ENCODE measurements at regions not wholly inside any gene's neighbourhood (a gene's known extent, or its start where the extent isn't known, plus 50 kb on each side); places are given as distances from the start of the nearest gene placed in this dataset.

DNA sequence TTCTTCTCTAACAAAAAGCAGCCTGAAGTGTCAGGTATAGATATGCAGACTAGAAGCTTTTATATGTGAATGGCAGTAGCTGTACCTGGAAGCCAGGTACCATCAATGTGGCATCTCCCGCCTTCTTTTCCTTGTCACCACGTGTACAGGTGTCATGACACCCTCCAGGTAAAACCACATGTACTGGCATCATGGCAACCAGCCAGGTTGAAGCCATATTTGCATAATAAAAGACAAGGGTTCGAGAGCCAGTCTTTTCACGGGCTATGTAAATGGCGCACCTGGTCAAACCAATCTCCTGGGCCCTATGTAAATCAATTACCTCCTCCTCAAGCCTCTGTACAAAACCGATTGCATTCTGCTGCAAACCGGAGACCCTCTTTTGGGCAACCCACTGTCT lies 541.3 kb downstream of the CDH11 start:
- no peak overlapping the region for H3K27ac Mint-ChIP-seq (ENCODE audit: unreplicated experiment)
- ChIA-PET POLR2A (no interaction called here), CTCF (no interaction called here)
- H3K9me3 ChIP-seq = no peaks in the 10 kb centered on the region
- H3K9me3 Mint-ChIP-seq (ENCODE audit: unreplicated experiment) = no peaks in the 10 kb centered on the region
- H3K27me3 Mint-ChIP-seq (ENCODE audit: insufficient read depth, unreplicated experiment) = peaks cover 2% of the 10 kb centered on the region
- no peaks in the 10 kb centered on the region for H3K4me1 ChIP-seq
- no peak for DNase-seq
- H3K4me1 Mint-ChIP-seq (ENCODE audit: low read depth, unreplicated experiment) = no peaks in the 10 kb centered on the region
- BruUV-seq (replicated peaks) = no TSS peak
- intact Hi-C loops (cut with micrococcal nuclease; ENCODE audit: unreplicated experiment) = no loop called here
- no peak overlapping the region for H3K4me3 ChIP-seq (ENCODE audit: low read depth, low read length)
- no peaks in the 10 kb centered on the region for H3K27me3 ChIP-seq (replicated peaks; ENCODE audit: control insufficient read depth, insufficient read depth, low read length)
- H3K36me3 ChIP-seq (ENCODE audit: control insufficient read depth, insufficient read depth, low read length) = no peaks in the 10 kb centered on the region
- TF ChIP-seq CTCF (IDR thresholded peaks at IDR 0.05; ENCODE audit: insufficient read depth in 1 of 2, low read depth in 1 of 2, low read length in 1 of 2, severe bottlenecking in 1 of 2, unreplicated experiment in 1 of 2) = no peak
- H3K36me3 Mint-ChIP-seq (ENCODE audit: insufficient read depth, unreplicated experiment) = no peaks in the 10 kb centered on the region
- H3K4me3 Mint-ChIP-seq (ENCODE audit: unreplicated experiment) = no peak overlapping the region

- Histone ChIP-seq H3K27me3 (replicated peaks; ENCODE audit: control insufficient read depth, insufficient read depth, low read length) (no peaks in the 10 kb centered on the region), H3K36me3 (ENCODE audit: control insufficient read depth, insufficient read depth, low read length) (no peaks in the 10 kb centered on the region), H3K9me3 (no peaks in the 10 kb centered on the region), H3K4me1 (no peaks in the 10 kb centered on the region), H3K4me3 (ENCODE audit: low read depth, low read length) (no peak overlapping the region)
- no peaks in the 10 kb centered on the region for H3K27me3 Mint-ChIP-seq (ENCODE audit: insufficient read depth, unreplicated experiment)
- no peak overlapping the region for H3K4me3 Mint-ChIP-seq (ENCODE audit: unreplicated experiment)
- ChIA-PET CTCF (no interaction called here), POLR2A (no interaction called here)
- no peak for DNase-seq
- intact Hi-C loops (cut with micrococcal nuclease; ENCODE audit: unreplicated experiment) = no loop called here
- no peak overlapping the region for H3K27ac Mint-ChIP-seq (ENCODE audit: unreplicated experiment)
- no peaks in the 10 kb centered on the region for H3K4me1 Mint-ChIP-seq (ENCODE audit: low read depth, unreplicated experiment)
- no peaks in the 10 kb centered on the region for H3K36me3 Mint-ChIP-seq (ENCODE audit: insufficient read depth, unreplicated experiment)
- no TSS peak for BruUV-seq (replicated peaks)
- H3K9me3 Mint-ChIP-seq (ENCODE audit: unreplicated experiment) = no peaks in the 10 kb centered on the region
- no peak for TF ChIP-seq CTCF (IDR thresholded peaks at IDR 0.05; ENCODE audit: insufficient read depth in 1 of 2, low read depth in 1 of 2, low read length in 1 of 2, severe bottlenecking in 1 of 2, unreplicated experiment in 1 of 2)
These were observed 542.2 kb downstream of the CDH11 start for GRCh38 chr16:64579712-64580111.

- no peaks in the 10 kb centered on the region for H3K27me3 ChIP-seq (replicated peaks; ENCODE audit: control insufficient read depth, insufficient read depth, low read length)
- no peaks in the 10 kb centered on the region for H3K4me1 Mint-ChIP-seq (ENCODE audit: low read depth, unreplicated experiment)
- BruUV-seq (replicated peaks) = no TSS peak
- H3K36me3 Mint-ChIP-seq (ENCODE audit: insufficient read depth, unreplicated experiment) = no peaks in the 10 kb centered on the region
- peaks cover 2% of the 10 kb centered on the region for H3K27me3 Mint-ChIP-seq (ENCODE audit: insufficient read depth, unreplicated experiment)
- no peak overlapping the region for H3K4me3 Mint-ChIP-seq (ENCODE audit: unreplicated experiment)
- ChIA-PET CTCF (no interaction called here), POLR2A (no interaction called here)
- no peak overlapping the region for H3K4me3 ChIP-seq (ENCODE audit: low read depth, low read length)
- no peaks in the 10 kb centered on the region for H3K9me3 ChIP-seq
- no peak overlapping the region for H3K27ac Mint-ChIP-seq (ENCODE audit: unreplicated experiment)
- DNase-seq = no peak
- H3K4me1 ChIP-seq = no peaks in the 10 kb centered on the region
- no peaks in the 10 kb centered on the region for H3K36me3 ChIP-seq (ENCODE audit: control insufficient read depth, insufficient read depth, low read length)
- TF ChIP-seq CTCF (IDR thresholded peaks at IDR 0.05; ENCODE audit: insufficient read depth in 1 of 2, low read depth in 1 of 2, low read length in 1 of 2, severe bottlenecking in 1 of 2, unreplicated experiment in 1 of 2) = no peak
- no peaks in the 10 kb centered on the region for H3K9me3 Mint-ChIP-seq (ENCODE audit: unreplicated experiment)
- intact Hi-C loops (cut with micrococcal nuclease; ENCODE audit: unreplicated experiment) = loop anchor here (10.0 kb wide), 1 partner anchor 451 kb away; no protein-coding TSS in a partner anchor
These were observed 576.1 kb downstream of the CDH11 start for GRCh38 chr16:64545768-64546167.
